ENCODE measurements at regions not wholly inside any gene's neighbourhood (a gene's known extent, or its start where the extent isn't known, plus 50 kb on each side); places are given as distances from the start of the nearest gene placed in this dataset.

DNA sequence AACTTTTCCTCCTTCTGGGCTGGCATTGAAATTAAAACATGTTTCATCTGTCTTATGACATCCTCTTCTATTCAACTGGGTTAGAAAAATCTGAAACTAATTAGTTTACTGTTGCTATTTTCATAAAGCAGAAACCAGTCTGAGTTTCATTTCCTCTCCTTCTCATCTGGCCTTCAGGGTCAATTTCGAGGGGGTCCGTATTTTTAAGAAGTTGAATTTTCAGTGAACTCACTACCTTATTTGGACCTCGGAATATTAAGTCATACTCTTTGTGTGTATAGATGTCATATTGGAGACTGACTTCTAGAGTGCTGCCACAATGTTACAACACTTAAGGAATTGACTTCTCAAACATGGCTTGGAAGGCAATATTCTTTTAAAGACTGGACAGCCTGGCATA lies 485.9 kb downstream of the SQOR start:
- H3K9me3 ChIP-seq (ENCODE audit: severe bottlenecking), result peaks cover 8% of the 10 kb centered on the region
- DNase-seq, result no peak
- no peak overlapping the region for H3K4me3 ChIP-seq (ENCODE audit: low read depth, low read length)
- H3K27ac ChIP-seq, result no peak overlapping the region
- TF ChIP-seq, protein P1, sequence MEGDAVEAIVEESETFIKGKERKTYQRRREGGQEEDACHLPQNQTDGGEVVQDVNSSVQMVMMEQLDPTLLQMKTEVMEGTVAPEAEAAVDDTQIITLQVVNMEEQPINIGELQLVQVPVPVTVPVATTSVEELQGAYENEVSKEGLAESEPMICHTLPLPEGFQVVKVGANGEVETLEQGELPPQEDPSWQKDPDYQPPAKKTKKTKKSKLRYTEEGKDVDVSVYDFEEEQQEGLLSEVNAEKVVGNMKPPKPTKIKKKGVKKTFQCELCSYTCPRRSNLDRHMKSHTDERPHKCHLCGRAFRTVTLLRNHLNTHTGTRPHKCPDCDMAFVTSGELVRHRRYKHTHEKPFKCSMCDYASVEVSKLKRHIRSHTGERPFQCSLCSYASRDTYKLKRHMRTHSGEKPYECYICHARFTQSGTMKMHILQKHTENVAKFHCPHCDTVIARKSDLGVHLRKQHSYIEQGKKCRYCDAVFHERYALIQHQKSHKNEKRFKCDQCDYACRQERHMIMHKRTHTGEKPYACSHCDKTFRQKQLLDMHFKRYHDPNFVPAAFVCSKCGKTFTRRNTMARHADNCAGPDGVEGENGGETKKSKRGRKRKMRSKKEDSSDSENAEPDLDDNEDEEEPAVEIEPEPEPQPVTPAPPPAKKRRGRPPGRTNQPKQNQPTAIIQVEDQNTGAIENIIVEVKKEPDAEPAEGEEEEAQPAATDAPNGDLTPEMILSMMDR (IDR thresholded peaks at IDR 0.05; ENCODE audit: low read depth, low read length), result no peak
- no peaks in the 10 kb centered on the region for H3K36me3 ChIP-seq
- H3K27me3 ChIP-seq (ENCODE audit: insufficient read depth, low read depth, severe bottlenecking), result no peaks in the 10 kb centered on the region

DNA sequence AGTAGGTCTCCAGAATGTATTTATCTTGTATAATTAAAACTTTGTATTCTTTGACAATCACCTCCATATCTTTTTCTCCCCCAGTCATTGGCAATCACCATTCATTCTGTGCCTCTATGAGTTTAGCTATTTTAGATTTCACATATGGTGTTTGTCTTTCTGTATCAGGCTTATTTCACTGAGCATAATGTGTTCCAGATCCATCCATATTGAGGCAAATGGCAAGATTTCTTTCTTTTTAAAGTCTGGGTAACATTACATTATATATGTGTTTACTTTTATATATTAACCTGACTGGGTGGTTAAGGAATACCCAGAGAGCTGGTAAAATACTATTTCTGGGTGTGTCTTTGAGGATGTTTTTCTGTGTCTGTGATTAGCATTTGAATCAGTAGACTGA lies 486.6 kb downstream of the SQOR start:
- Histone ChIP-seq H3K27me3 (ENCODE audit: insufficient read depth, low read depth, severe bottlenecking) (no peaks in the 10 kb centered on the region), H3K4me3 (ENCODE audit: low read depth, low read length) (no peak overlapping the region), H3K9me3 (ENCODE audit: severe bottlenecking) (peaks cover 8% of the 10 kb centered on the region), H3K36me3 (no peaks in the 10 kb centered on the region), H3K27ac (no peak overlapping the region)
- DNase-seq, result no peak
- TF ChIP-seq, protein P1 (IDR thresholded peaks at IDR 0.05; ENCODE audit: low read depth, low read length), result no peak

DNA sequence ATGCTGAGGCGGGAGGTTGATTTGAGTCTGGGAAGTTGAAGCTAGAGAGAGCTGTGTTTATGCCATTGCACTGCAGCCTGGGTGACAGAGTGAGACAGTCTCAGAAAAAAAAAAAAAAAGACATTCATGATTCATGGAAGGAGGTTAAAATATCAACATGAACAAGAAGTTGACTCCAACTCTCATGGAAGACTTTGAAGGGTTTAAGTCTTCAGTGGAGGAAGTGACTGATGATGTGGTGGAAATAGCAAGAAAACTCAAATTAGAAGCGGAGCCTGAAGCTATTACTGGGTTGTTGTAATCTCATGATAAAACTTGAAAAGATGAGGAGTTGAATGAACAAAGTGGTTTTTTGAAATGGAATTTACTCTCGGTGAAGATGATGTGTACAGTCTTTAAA lies 491.8 kb downstream of the SQOR start:
- H3K36me3 ChIP-seq, result no peaks in the 10 kb centered on the region
- no peak overlapping the region for H3K4me3 ChIP-seq (ENCODE audit: low read depth, low read length)
- TF ChIP-seq, protein P1 (IDR thresholded peaks at IDR 0.05; ENCODE audit: low read depth, low read length), result no peak
- no peak for DNase-seq
- no peak overlapping the region for H3K27ac ChIP-seq
- peaks cover 4% of the 10 kb centered on the region for H3K9me3 ChIP-seq (ENCODE audit: severe bottlenecking)
- H3K27me3 ChIP-seq (ENCODE audit: insufficient read depth, low read depth, severe bottlenecking), result no peaks in the 10 kb centered on the region

DNA sequence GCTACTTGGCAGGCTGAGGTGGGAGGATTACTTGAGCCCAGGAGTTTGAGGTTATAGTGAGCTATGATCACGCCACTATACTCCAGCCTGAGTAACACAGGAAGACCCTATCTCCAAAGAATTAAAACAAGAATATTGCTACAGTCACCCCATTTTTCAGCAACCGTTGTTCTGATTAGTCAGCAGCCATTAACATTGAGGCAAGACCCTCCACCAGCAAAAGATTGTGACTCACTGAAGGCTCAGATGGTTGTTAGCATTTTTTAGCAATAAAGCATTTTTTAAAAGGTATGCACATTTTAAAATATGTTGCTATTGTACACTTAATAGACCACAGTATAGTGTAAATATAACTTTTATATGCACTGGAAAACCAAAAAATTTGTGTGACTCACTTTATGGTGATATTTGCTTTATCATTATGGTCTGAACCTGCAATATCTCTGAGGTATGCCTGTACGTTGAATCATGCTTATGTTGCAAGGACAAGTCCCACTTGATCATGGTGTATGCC lies 492.6 kb downstream of the SQOR start:
- Histone ChIP-seq H3K4me3 (ENCODE audit: low read depth, low read length) (no peak overlapping the region), H3K36me3 (no peaks in the 10 kb centered on the region), H3K27ac (no peak overlapping the region), H3K27me3 (ENCODE audit: insufficient read depth, low read depth, severe bottlenecking) (no peaks in the 10 kb centered on the region), H3K9me3 (ENCODE audit: severe bottlenecking) (peaks cover 4% of the 10 kb centered on the region)
- TF ChIP-seq, protein P1 (IDR thresholded peaks at IDR 0.05; ENCODE audit: low read depth, low read length), result no peak
- DNase-seq, result no peak

DNA sequence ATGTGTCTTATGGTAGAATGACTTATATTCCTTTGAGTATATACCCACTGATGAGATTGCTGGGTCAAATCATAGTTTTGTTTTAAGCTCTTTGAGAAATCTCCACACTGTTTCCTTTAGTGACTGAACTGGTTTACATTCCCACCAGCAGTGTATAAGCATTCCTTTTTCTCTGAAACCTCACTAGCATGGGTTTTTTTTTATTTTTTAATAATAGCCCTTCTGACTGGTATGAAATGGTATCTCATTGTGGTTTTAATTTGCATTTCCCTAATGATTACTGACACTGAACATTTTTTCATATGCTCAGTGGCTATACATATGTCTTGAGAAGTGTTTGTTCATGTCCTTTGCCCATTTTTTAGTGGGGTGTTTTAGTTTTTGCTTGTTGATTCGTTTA lies 494.3 kb downstream of the SQOR start:
- Histone ChIP-seq H3K4me3 (ENCODE audit: low read depth, low read length) (no peak overlapping the region), H3K9me3 (ENCODE audit: severe bottlenecking) (no peaks in the 10 kb centered on the region), H3K27me3 (ENCODE audit: insufficient read depth, low read depth, severe bottlenecking) (no peaks in the 10 kb centered on the region), H3K36me3 (no peaks in the 10 kb centered on the region), H3K27ac (no peak overlapping the region)
- DNase-seq, result no peak
- TF ChIP-seq, protein P1 (IDR thresholded peaks at IDR 0.05; ENCODE audit: low read depth, low read length), result no peak

DNA sequence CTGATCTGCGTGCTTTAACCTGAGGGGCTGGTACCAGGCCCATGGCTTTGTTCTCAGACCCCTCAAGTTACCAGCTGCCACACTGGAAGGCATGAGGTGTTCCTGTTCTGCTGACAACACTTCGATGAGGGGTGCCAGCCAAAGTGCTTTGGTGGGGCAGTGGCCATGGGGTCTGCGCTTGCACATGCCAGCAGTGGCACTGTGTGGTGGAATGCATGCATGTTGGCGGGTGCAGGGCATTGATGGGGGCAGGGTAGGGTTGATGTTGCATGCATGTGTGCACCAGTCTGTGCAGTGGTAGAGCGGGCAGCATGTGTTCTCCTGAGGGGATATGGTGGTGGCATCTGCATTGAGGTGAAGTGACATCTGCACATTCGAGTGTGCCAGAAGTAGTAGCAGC lies 497.0 kb downstream of the SQOR start:
- no peaks in the 10 kb centered on the region for H3K27me3 ChIP-seq (ENCODE audit: insufficient read depth, low read depth, severe bottlenecking)
- H3K4me3 ChIP-seq (ENCODE audit: low read depth, low read length), result no peak overlapping the region
- no peak overlapping the region for H3K27ac ChIP-seq
- TF ChIP-seq, protein P1 (IDR thresholded peaks at IDR 0.05; ENCODE audit: low read depth, low read length), result no peak
- no peak for DNase-seq
- H3K36me3 ChIP-seq, result no peaks in the 10 kb centered on the region
- H3K9me3 ChIP-seq (ENCODE audit: severe bottlenecking), result no peaks in the 10 kb centered on the region

Measured in WERI-Rb-1 (cell line).